KMS-11 (cell line): ENCODE measurements at regions not wholly inside any gene's neighbourhood (a gene's known extent, or its start where the extent isn't known, plus 50 kb on each side); places are given as distances from the start of the nearest gene placed in this dataset.

ENCODE experiments used
- H2AFZ ChIP-seq: fragments of 200-600 bp; sonication (generic); 2 replicates; pipeline ENCODE4 v1.6.1; 2016; ENCODE audit warnings: antibody characterized with exemption, mixed run types, low read depth
- H3K27ac ChIP-seq: fragments of 200-600 bp; sonication (generic); 2 replicates; pipeline ENCODE4 v1.6.1; 2016; ENCODE audit warnings: mild to moderate bottlenecking, mixed run types
- H3K27me3 ChIP-seq: fragments of 200-600 bp; sonication (generic); 2 replicates; pipeline ENCODE4 v1.6.1; 2017; ENCODE audit warnings: mild to moderate bottlenecking, low read depth, mixed run types, moderate library complexity; ENCODE audit not compliant: insufficient read depth
- H3K36me3 ChIP-seq: fragments of 200-600 bp; sonication (generic); 2 replicates; pipeline ENCODE4 v1.6.1; 2017; ENCODE audit warnings: mild to moderate bottlenecking, mixed run types; ENCODE audit not compliant: insufficient read depth
- H3K4me1 ChIP-seq: fragments of 200-600 bp; sonication (generic); 2 replicates; pipeline ENCODE4 v1.6.1; 2016; ENCODE audit warnings: mild to moderate bottlenecking, low read depth, mixed run types; ENCODE audit not compliant: poor library complexity, severe bottlenecking
- H3K4me2 ChIP-seq: fragments of 200-600 bp; sonication (generic); 2 replicates; pipeline ENCODE4 v1.7.0; 2016; ENCODE audit warnings: mild to moderate bottlenecking, mixed run types
- H3K4me3 ChIP-seq: fragments of 200-600 bp; sonication (generic); IDR thresholded peaks from 2 replicates; pipeline ENCODE4 v1.6.1; 2017; ENCODE audit warnings: low read depth, low read length, mixed read lengths; ENCODE audit not compliant: insufficient read depth
- H3K79me2 ChIP-seq: fragments of 200-600 bp; sonication (generic); 2 replicates; pipeline ENCODE4 v1.6.1; 2016; ENCODE audit warnings: low read depth, mixed run types; ENCODE audit not compliant: insufficient read depth
- H3K9ac ChIP-seq: fragments of 200-600 bp; sonication (generic); 2 replicates; pipeline ENCODE4 v1.6.1; 2016; ENCODE audit warnings: mild to moderate bottlenecking, mixed run types
- H4K20me1 ChIP-seq: fragments of 200-600 bp; sonication (generic); 2 replicates; pipeline ENCODE4 v1.6.1; 2016; ENCODE audit warnings: mild to moderate bottlenecking, mixed run types; ENCODE audit not compliant: insufficient read depth
- TF ChIP-seq, protein P1 (sequence below): fragments of 200-600 bp; sonication (generic); conservative IDR thresholded peaks from 2 replicates; pipeline ENCODE4 v1.6.1; 2017; ENCODE audit warnings: low read depth, mild to moderate bottlenecking, antibody characterized with exemption, low read length, moderate library complexity, mixed read lengths

DNA sequence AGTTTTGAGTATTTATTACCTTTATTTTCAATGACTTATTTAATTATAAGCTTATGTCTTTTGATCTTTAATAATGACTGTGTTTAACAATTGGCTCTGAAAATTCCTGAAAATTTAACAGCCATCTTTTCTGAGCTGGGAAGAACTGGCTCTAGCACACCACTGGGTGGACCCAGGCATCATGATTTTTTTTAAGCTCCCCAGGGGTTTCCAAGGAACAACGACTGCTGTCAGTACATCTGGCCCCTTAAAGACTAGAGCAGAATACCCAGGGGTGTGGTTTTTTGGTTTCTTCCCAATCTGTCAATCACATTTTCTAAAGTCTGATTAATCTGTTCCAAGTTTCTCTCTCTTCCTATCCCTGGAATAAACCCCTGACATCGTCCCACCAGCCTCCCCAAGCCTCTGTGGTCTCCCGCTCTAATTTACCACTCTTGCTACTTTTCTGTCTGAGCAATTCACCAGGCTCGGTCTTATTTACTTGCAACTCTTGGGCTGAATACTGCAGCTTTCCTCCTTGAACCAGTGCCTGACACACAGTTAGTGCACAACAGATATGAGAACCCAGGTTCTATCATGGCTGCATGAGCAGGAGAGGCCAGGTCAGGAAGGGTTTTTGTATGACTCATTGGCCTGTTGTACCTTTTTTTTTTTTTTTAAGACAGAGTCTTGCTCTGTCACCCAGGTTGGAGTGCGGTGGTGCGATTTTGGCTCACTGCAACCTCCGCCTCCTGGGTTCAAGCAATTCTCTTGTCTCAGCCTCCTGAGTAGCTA lies 321.9 kb downstream of the ZSWIM6 start:
- peaks cover 4% of the 10 kb centered on the region for H3K4me1 ChIP-seq
- no peaks in the 10 kb centered on the region for H3K36me3 ChIP-seq
- H3K9ac ChIP-seq, result no peak overlapping the region
- H3K27me3 ChIP-seq, result no peaks in the 10 kb centered on the region
- no peaks in the 10 kb centered on the region for H4K20me1 ChIP-seq
- no peak overlapping the region for H3K4me3 ChIP-seq
- no peaks in the 10 kb centered on the region for H3K79me2 ChIP-seq
- H3K27ac ChIP-seq, result no peak overlapping the region
- TF ChIP-seq, protein P1, sequence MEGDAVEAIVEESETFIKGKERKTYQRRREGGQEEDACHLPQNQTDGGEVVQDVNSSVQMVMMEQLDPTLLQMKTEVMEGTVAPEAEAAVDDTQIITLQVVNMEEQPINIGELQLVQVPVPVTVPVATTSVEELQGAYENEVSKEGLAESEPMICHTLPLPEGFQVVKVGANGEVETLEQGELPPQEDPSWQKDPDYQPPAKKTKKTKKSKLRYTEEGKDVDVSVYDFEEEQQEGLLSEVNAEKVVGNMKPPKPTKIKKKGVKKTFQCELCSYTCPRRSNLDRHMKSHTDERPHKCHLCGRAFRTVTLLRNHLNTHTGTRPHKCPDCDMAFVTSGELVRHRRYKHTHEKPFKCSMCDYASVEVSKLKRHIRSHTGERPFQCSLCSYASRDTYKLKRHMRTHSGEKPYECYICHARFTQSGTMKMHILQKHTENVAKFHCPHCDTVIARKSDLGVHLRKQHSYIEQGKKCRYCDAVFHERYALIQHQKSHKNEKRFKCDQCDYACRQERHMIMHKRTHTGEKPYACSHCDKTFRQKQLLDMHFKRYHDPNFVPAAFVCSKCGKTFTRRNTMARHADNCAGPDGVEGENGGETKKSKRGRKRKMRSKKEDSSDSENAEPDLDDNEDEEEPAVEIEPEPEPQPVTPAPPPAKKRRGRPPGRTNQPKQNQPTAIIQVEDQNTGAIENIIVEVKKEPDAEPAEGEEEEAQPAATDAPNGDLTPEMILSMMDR, result no peak
- H2AFZ ChIP-seq, result no peak overlapping the region
- H3K4me2 ChIP-seq, result no peak overlapping the region

DNA sequence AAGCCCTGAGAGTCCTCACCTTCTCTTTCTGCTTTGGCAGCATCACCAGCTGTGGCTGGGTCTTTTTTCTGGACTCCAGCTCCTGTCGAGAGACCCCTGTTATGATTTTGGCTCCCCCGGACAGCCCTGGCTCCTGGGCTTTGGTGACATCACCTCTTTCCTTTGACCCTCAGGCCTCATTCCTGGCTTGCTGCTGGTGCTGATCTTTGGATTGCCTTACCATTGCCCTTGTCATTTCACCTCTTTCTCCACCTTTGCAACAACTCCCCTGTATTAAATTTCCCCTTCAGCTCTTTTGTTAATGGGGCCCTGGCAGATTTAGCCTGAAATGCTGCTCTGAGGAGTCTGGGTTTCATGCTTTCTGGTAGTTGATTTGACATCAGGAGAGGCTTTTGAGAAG lies 322.8 kb downstream of the ZSWIM6 start:
- H3K4me1 ChIP-seq, result peaks cover 4% of the 10 kb centered on the region
- no peak overlapping the region for H3K27ac ChIP-seq
- H3K4me3 ChIP-seq, result no peak overlapping the region
- TF ChIP-seq, protein P1, result no peak
- no peaks in the 10 kb centered on the region for H3K36me3 ChIP-seq
- H3K27me3 ChIP-seq, result no peaks in the 10 kb centered on the region
- no peak overlapping the region for H2AFZ ChIP-seq
- no peaks in the 10 kb centered on the region for H3K79me2 ChIP-seq
- H4K20me1 ChIP-seq, result no peaks in the 10 kb centered on the region
- H3K9ac ChIP-seq, result no peak overlapping the region
- no peak overlapping the region for H3K4me2 ChIP-seq

DNA sequence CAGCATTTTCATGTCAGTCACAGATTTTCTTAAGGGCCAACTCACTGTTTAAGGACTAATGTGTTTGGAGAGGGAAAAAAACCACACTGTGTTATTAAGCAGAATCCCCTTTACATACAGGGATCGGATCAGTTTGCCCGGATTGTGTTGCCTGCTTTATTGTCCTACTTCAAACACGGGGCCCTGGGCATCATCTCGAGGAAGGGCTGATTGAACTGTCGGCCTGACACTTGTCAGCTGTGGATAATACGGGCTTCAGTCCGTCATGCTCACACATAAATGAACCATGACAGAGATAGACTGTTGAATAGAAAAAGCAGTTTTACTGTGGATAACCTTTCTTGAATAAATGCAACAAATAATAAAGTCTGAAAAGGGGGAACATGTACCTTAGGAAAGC lies 325.0 kb downstream of the ZSWIM6 start:
- Histone ChIP-seq H3K79me2 (no peaks in the 10 kb centered on the region), H3K4me2 (no peak overlapping the region), H3K9ac (no peak overlapping the region), H4K20me1 (no peaks in the 10 kb centered on the region), H3K4me1 (peaks cover 4% of the 10 kb centered on the region), H3K27me3 (no peaks in the 10 kb centered on the region), H3K4me3 (no peak overlapping the region), H3K36me3 (no peaks in the 10 kb centered on the region), H2AFZ (no peak overlapping the region), H3K27ac (no peak overlapping the region)
- TF ChIP-seq, protein P1, result no peak

DNA sequence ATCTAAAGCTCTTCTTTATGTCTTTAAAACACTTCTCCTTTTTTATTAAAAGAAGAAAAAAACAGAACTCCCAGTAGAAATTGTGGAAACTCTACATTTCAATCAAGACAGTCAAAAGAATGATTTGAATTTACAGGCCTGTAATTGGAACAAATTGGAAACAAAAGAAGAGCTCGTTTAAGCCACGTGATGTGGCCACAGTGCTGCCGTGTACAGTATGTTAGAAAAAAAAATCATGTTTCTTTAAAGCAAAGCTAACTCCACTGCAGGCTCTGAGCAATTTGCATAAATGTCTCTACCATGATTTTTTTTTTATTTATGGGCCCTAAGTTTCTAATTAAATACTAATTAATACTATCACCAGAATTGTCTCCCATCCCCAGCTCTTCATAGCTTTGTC lies 325.6 kb downstream of the ZSWIM6 start:
- Histone ChIP-seq H3K9ac (no peak overlapping the region), H3K27me3 (no peaks in the 10 kb centered on the region), H3K4me2 (no peak overlapping the region), H3K4me1 (peaks cover 4% of the 10 kb centered on the region), H3K27ac (no peak overlapping the region), H2AFZ (no peak overlapping the region), H3K4me3 (no peak overlapping the region), H3K79me2 (no peaks in the 10 kb centered on the region), H3K36me3 (no peaks in the 10 kb centered on the region), H4K20me1 (no peaks in the 10 kb centered on the region)
- TF ChIP-seq, protein P1, result no peak
